NCI-H2081 (cell line): ENCODE measurements at regions not wholly inside any gene's neighbourhood (a gene's known extent, or its start where the extent isn't known, plus 50 kb on each side); places are given as distances from the start of the nearest gene placed in this dataset.

Source experiments
- DNase-seq, 2 experiments: peaks; one replicate each; lab custom pipeline; 2025; lab: John Stamatoyannopoulos, UW

DNA sequence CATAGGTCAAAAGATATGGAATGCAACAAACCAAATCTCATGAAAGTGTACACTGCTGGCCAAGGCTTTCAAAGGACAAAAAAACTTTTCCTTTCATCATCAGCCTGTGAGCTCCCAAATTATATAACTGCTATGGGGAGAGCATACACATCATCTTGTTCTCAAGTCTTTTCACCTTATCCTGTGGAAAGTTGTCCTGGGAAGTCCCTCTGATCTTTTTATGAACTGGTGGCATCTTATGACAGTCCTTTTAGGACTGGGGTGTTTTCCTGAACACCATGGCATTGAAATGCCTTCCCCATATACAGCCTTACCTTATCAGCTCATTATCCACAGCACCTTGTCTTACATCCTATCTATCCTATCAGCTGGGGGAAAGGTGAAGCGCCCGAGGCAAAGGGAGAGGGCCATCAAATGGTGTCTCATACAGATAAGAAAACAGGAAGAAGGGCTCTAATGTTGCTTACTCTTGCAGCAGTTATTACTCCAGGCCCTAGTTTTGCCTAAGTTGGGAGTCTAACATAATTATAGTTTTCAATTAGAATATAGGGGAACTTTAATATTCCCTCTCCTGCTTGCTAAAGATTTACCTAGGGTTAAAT lies 61.5 kb upstream of the GOLIM4 start:
- DNase-seq, result no peak

DNA sequence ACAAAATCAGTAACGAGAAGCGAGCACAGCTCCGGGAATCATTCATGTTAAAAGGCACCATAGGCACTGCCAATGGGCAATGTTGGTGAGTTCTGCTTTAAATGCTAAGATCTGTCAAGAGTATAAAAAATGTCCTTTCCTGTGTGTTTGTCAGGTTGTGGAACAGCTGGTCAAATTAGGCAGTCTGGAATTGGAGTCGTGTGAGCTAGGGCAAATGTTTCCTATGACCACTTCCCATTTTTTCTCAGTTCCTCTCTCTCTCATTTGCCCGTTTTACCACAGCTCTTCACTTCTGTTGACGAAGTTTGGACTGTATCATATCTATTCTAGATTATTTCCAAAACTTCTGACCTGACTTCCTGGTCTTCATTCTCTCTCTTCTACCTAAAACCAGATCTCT lies 60.8 kb upstream of the GOLIM4 start:
- DNase-seq, result no peak

DNA sequence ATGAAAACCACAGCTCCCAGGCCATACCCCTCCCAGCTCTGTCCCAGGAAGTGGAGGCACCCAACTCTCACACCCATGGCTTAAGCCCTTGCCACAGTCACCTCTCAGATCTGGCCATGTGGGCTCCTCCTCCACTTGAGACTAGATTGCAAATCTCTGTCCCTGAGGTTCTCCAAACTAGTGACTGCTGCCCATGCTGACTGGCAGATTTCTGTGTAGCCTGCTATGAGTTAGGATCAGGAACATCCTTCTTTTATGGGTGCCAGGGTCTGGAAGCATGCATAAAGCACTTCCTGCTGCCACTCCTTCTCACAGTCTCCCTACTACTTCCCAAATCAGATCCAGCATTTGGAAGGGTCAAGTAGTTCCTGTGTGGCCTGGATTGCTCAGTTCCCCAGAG lies 59.6 kb upstream of the GOLIM4 start:
- no peak for DNase-seq

DNA sequence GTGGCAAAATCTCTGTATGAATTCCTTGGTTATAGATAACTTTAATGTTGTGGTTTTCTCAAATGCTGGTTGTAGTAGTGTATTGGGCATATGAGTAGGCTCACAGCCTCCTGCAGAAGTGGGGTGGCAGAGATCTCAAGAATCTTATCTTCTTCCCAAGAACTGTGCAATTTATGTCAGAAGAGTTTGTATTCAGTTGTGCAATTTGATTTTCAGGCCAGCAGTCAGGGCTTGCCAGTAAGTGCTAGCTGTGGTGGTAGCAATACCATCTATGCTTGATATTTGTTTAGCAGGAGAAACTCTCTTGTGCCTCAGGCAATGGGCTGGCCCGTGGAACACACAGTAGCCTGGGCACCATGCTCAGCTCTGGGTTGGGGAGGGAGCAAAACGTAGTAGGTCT lies 58.4 kb upstream of the GOLIM4 start:
- no peak for DNase-seq

DNA sequence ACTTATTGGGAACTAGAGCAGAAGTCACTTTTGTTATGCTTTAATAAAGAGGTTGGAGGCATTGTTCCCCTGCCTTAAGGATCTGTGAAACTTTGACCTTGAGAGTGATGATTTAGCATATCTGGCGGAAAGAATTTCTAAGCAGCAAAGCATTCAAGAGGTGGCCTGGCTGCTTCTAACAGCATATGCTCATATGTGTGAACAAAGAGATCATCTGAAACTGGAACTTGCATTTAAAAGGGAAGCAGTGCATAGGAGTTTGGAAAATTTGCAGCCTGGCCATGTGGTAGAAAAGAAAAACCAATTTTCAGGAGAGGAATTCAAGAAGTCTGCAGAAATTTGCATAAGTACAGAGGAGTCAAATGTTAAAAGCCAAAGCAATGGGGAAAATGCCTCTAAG lies 56.4 kb upstream of the GOLIM4 start:
- no peak for DNase-seq
